ENCODE measurements at regions not wholly inside any gene's neighbourhood (a gene's known extent, or its start where the extent isn't known, plus 50 kb on each side); places are given as distances from the start of the nearest gene placed in this dataset.

DNA sequence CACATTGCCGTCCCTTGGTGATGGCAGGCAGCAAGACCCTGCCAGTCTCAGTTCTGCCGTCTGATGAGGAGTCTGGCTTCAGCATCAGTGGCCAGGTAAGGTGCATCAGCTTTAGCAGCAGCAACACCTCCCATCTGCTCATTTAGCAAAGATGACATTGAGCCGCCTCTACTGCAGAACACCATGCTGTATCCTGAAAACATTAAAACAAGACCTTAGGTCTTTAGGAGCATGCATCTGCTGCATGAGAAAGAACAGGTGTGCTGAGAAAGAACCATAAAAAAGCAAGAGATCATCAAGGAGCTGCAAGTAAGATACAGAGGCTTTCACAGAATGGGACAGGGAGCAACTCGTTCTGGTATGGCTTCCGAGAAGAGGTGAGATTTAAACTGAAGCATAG is 87.5 kb downstream of the SCN11A start:
- Mint-ChIP-seq H3K9me3 (no peaks in the 10 kb centered on the region), H3K36me3 (no peaks in the 10 kb centered on the region), H3K27ac (no peak overlapping the region), H3K27me3 (ENCODE audit: insufficient read depth, low read depth) (no peaks in the 10 kb centered on the region), H3K4me1 (peaks cover 4% of the 10 kb centered on the region), H3K4me3 (no peak overlapping the region)
- Histone ChIP-seq H3K4me1 (peaks cover 1% of the 10 kb centered on the region), H3K4me3 (no peak overlapping the region), H3K9me3 (ENCODE audit: low read depth) (no peaks in the 10 kb centered on the region), H3F3A (ENCODE audit: low read depth) (peaks cover 4% of the 10 kb centered on the region), H3K27me3 (no peaks in the 10 kb centered on the region), H4K20me1 (ENCODE audit: low read depth) (no peaks in the 10 kb centered on the region), H3K4me2 (no peak overlapping the region), H3K27ac (no peak overlapping the region), H2AFZ (replicated peaks) (no peak overlapping the region), H3K79me2 (ENCODE audit: low read depth) (no peaks in the 10 kb centered on the region), H3K9ac (no peak overlapping the region), H3K36me3 (no peaks in the 10 kb centered on the region)
- no peak for DNase-seq (ENCODE audit: low spot score)
- TF ChIP-seq EZH2phosphoT487 (IDR thresholded peaks at IDR 0.05), result no peak
- TF ChIP-seq EZH2 (IDR thresholded peaks at IDR 0.05), result no peak

DNA sequence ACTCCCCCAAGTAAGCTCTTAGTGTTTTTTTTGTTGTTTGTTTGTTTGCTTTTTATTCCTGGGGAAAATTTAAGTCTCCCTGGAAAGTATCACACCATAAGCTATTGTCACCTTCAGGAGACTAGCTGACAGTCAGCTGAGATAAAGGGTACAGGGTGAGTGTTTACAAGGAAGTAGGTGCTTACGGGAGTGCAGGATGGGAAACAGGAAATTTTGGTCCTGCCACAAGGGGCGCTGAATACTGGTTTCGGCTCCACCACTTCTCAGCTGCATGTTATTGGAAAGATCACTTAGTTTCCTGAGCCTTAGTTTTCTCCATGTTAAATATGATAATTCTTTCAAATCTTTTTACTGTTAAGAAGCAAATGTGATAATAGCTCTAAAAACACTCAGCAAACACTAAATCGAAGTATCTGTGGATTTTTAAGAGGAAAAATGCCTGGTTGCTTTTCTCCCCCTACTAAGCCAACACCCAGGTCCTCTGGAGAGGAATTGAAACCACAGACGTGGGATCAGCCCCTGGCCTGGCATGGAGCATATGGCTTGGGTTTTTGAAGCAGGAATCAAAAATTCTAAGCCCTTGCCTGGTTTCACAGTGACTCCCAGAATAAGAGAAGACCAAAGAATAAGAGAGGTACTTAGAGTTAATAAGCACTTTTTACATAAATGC is 90.7 kb downstream of the SCN11A start:
- H3K4me1 ChIP-seq, result no peaks in the 10 kb centered on the region
- H3K4me3 ChIP-seq, result no peak overlapping the region
- H3K9me3 ChIP-seq (ENCODE audit: low read depth), result no peaks in the 10 kb centered on the region
- Mint-ChIP-seq H3K4me1 (no peaks in the 10 kb centered on the region), H3K27ac (no peak overlapping the region), H3K36me3 (no peaks in the 10 kb centered on the region), H3K4me3 (no peak overlapping the region), H3K27me3 (ENCODE audit: insufficient read depth, low read depth) (no peaks in the 10 kb centered on the region), H3K9me3 (no peaks in the 10 kb centered on the region)
- peaks cover 4% of the 10 kb centered on the region for H3F3A ChIP-seq (ENCODE audit: low read depth)
- H3K27ac ChIP-seq, result no peak overlapping the region
- no peak for TF ChIP-seq EZH2phosphoT487 (IDR thresholded peaks at IDR 0.05)
- TF ChIP-seq, protein P1, sequence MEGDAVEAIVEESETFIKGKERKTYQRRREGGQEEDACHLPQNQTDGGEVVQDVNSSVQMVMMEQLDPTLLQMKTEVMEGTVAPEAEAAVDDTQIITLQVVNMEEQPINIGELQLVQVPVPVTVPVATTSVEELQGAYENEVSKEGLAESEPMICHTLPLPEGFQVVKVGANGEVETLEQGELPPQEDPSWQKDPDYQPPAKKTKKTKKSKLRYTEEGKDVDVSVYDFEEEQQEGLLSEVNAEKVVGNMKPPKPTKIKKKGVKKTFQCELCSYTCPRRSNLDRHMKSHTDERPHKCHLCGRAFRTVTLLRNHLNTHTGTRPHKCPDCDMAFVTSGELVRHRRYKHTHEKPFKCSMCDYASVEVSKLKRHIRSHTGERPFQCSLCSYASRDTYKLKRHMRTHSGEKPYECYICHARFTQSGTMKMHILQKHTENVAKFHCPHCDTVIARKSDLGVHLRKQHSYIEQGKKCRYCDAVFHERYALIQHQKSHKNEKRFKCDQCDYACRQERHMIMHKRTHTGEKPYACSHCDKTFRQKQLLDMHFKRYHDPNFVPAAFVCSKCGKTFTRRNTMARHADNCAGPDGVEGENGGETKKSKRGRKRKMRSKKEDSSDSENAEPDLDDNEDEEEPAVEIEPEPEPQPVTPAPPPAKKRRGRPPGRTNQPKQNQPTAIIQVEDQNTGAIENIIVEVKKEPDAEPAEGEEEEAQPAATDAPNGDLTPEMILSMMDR (IDR thresholded peaks at IDR 0.05), result peak; percentile 79
- H4K20me1 ChIP-seq (ENCODE audit: low read depth), result no peaks in the 10 kb centered on the region
- H3K4me2 ChIP-seq, result no peak overlapping the region
- no peaks in the 10 kb centered on the region for H3K36me3 ChIP-seq
- DNase-seq (ENCODE audit: low spot score), result peak; percentile 55
- H3K27me3 ChIP-seq, result no peaks in the 10 kb centered on the region
- H3K9ac ChIP-seq, result no peak overlapping the region
- no peaks in the 10 kb centered on the region for H3K79me2 ChIP-seq (ENCODE audit: low read depth)
- H2AFZ ChIP-seq (replicated peaks), result peak overlapping the region; percentile 86

DNA sequence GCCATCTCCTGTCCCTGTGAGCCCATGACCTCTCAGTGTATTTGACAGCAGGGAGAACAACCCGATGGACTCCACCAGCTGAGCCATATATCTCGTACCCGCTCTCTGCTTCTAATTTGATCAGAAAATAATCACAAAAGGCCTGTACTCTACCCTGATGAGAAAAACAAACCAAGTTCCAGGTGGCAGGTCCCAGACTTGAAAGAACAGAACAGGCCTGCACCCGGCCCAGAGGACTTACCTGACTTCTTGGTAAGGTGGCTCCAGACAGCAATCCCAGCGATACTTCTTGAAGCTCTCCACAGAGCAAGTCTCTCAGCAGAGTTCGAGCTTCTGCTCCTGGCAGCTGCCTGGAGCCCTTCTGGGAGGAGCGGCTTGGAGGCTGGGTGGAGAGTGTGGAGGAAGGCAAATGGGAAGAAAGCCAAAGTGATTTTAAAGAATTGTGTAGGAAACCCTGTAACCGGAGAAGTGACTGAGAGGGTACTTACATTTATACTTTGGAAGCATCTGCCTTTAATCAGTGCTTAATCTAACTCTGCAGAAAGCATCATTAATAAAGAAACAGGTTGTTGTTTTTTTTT is 91.6 kb downstream of the SCN11A start:
- H3K27ac Mint-ChIP-seq, result no peak overlapping the region
- no peaks in the 10 kb centered on the region for H3K27me3 Mint-ChIP-seq (ENCODE audit: insufficient read depth, low read depth)
- H3K4me1 ChIP-seq, result no peaks in the 10 kb centered on the region
- no peaks in the 10 kb centered on the region for H4K20me1 ChIP-seq (ENCODE audit: low read depth)
- TF ChIP-seq, protein P1 (IDR thresholded peaks at IDR 0.05), result no peak
- TF ChIP-seq EZH2 (IDR thresholded peaks at IDR 0.05), result no peak
- no peak for TF ChIP-seq EZH2phosphoT487 (IDR thresholded peaks at IDR 0.05)
- no peaks in the 10 kb centered on the region for H3K36me3 ChIP-seq
- H3K4me3 Mint-ChIP-seq, result no peak overlapping the region
- no peak overlapping the region for H3K9ac ChIP-seq
- no peaks in the 10 kb centered on the region for H3K4me1 Mint-ChIP-seq
- no peaks in the 10 kb centered on the region for H3K9me3 ChIP-seq (ENCODE audit: low read depth)
- no peaks in the 10 kb centered on the region for H3K79me2 ChIP-seq (ENCODE audit: low read depth)
- H2AFZ ChIP-seq (replicated peaks), result no peak overlapping the region
- H3K4me2 ChIP-seq, result no peak overlapping the region
- no peak for DNase-seq (ENCODE audit: low spot score)
- H3F3A ChIP-seq (ENCODE audit: low read depth), result peaks cover 4% of the 10 kb centered on the region
- no peak overlapping the region for H3K4me3 ChIP-seq
- H3K27ac ChIP-seq, result no peak overlapping the region
- no peaks in the 10 kb centered on the region for H3K36me3 Mint-ChIP-seq
- no peaks in the 10 kb centered on the region for H3K27me3 ChIP-seq
- H3K9me3 Mint-ChIP-seq, result no peaks in the 10 kb centered on the region

DNA sequence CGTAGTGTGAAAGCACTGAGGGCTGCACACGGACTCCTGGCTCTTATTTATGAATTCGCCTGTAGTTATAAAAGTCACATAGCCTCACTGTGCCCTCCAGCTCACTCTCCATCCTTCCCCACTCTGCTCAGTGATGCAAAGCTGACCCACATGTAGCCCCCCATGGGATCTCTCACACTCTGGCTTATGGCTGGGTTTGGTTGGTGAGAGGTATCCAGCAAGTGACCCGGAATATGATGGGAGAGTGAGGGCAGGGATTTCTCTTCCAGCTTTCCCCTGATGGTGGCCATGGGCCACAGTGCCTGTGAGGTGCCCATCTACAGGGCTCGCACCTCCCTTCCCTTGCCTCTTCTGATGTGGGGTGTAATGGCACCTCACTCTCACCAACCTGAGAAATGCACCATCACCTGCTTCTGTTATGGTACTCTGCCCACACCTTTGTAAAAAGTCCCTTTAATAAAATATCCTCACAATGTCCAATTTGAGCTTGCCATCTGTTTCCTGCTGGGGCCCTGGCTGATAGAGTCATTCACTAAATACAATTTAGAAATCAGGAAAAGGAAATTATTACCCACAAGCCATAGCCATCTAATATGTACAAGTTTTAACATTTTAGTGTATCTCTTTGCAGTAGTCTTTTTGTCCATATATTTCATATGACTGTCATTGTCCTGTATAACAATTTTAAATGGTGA is 93.6 kb downstream of the SCN11A start:
- no peaks in the 10 kb centered on the region for H3K9me3 Mint-ChIP-seq
- H3K9me3 ChIP-seq (ENCODE audit: low read depth), result no peaks in the 10 kb centered on the region
- no peaks in the 10 kb centered on the region for H3K79me2 ChIP-seq (ENCODE audit: low read depth)
- H3K4me1 ChIP-seq, result no peaks in the 10 kb centered on the region
- peaks cover 4% of the 10 kb centered on the region for H3F3A ChIP-seq (ENCODE audit: low read depth)
- H3K4me1 Mint-ChIP-seq, result no peaks in the 10 kb centered on the region
- no peaks in the 10 kb centered on the region for H3K36me3 ChIP-seq
- no peak overlapping the region for H3K4me3 Mint-ChIP-seq
- H2AFZ ChIP-seq (replicated peaks), result no peak overlapping the region
- no peak overlapping the region for H3K27ac ChIP-seq
- no peak overlapping the region for H3K4me2 ChIP-seq
- no peak for DNase-seq (ENCODE audit: low spot score)
- no peak overlapping the region for H3K9ac ChIP-seq
- no peak overlapping the region for H3K27ac Mint-ChIP-seq
- no peaks in the 10 kb centered on the region for H3K27me3 Mint-ChIP-seq (ENCODE audit: insufficient read depth, low read depth)
- no peak overlapping the region for H3K4me3 ChIP-seq
- no peaks in the 10 kb centered on the region for H4K20me1 ChIP-seq (ENCODE audit: low read depth)
- TF ChIP-seq EZH2 (IDR thresholded peaks at IDR 0.05) (no peak), EZH2phosphoT487 (IDR thresholded peaks at IDR 0.05) (no peak)
- TF ChIP-seq, protein P1 (IDR thresholded peaks at IDR 0.05), result no peak
- no peaks in the 10 kb centered on the region for H3K27me3 ChIP-seq
- no peaks in the 10 kb centered on the region for H3K36me3 Mint-ChIP-seq

All from neural progenitor cell (in vitro differentiated cells).